OCI-LY1 (cell line): ENCODE measurements at regions not wholly inside any gene's neighbourhood (a gene's known extent, or its start where the extent isn't known, plus 50 kb on each side); places are given as distances from the start of the nearest gene placed in this dataset.

Experiments
- H2AFZ ChIP-seq: fragments of 200-600 bp; sonication (generic), shearing (Covaris generic); 2 replicates; pipeline ENCODE4 v1.6.0; 2014; ENCODE audit warnings: antibody characterized with exemption, mild to moderate bottlenecking, low read length
- H3F3A ChIP-seq: fragments of 200-600 bp; sonication (generic), shearing (Covaris generic); 2 replicates; pipeline ENCODE4 v1.6.0; 2014; ENCODE audit warnings: mild to moderate bottlenecking, antibody characterized with exemption, low read length, moderate library complexity; ENCODE audit not compliant: insufficient read depth
- H3K27ac ChIP-seq: fragments of 200-600 bp; sonication (generic); 2 replicates; pipeline ENCODE4 v1.5.1; 2014; ENCODE audit warnings: low read length, mixed run types, mild to moderate bottlenecking, low read depth; ENCODE audit not compliant: poor library complexity, severe bottlenecking
- H3K27me3 ChIP-seq: fragments of 200-600 bp; sonication (generic); 2 replicates; pipeline ENCODE4 v1.6.0; 2014; ENCODE audit warnings: antibody characterized with exemption, mild to moderate bottlenecking, low read length, moderate library complexity; ENCODE audit not compliant: insufficient read depth
- H3K36me3 ChIP-seq: fragments of 200-600 bp; sonication (generic); 2 replicates; pipeline ENCODE4 v1.6.1; 2014; ENCODE audit warnings: mild to moderate bottlenecking, antibody characterized with exemption, low read length, moderate library complexity, mixed read lengths; ENCODE audit not compliant: insufficient read depth
- H3K4me1 ChIP-seq: fragments of 200-600 bp; sonication (generic); 2 replicates; pipeline ENCODE4 v1.5.1; 2014; ENCODE audit warnings: mild to moderate bottlenecking, low read length, moderate library complexity; ENCODE audit not compliant: insufficient read depth, severe bottlenecking
- H3K4me2 ChIP-seq: fragments of 200-600 bp; sonication (generic), shearing (Covaris generic); 2 replicates; pipeline ENCODE4 v1.6.1; 2014; ENCODE audit warnings: low read length
- H3K4me3 ChIP-seq: fragments of 200-600 bp; sonication (generic); 2 replicates; pipeline ENCODE4 v1.5.1; 2014; ENCODE audit warnings: low read length, low read depth, mild to moderate bottlenecking, mixed read lengths; ENCODE audit not compliant: poor library complexity, severe bottlenecking
- H3K79me2 ChIP-seq: fragments of 200-600 bp; shearing (Covaris generic); 2 replicates; pipeline ENCODE4 v1.6.1; 2016; ENCODE audit warnings: mixed run types, low read length, mixed read lengths; ENCODE audit not compliant: insufficient read depth
- H3K9ac ChIP-seq: fragments of 200-600 bp; sonication (generic), shearing (Covaris generic); 2 replicates; pipeline ENCODE4 v1.6.1; 2014; ENCODE audit warnings: mild to moderate bottlenecking, low read length, mixed read lengths
- H3K9me2 ChIP-seq: fragments of 200-600 bp; sonication (generic), shearing (Covaris generic); 2 replicates; pipeline ENCODE4 v1.6.1; 2014; ENCODE audit warnings: low read depth, mild to moderate bottlenecking, low read length, mixed read lengths
- H3K9me3 ChIP-seq: fragments of 200-600 bp; shearing (Covaris generic); 2 replicates; pipeline ENCODE4 v1.6.1; 2014; ENCODE audit warnings: low read length, mixed read lengths
- H4K20me1 ChIP-seq: fragments of 200-600 bp; sonication (generic), shearing (Covaris generic); 2 replicates; pipeline ENCODE4 v1.6.0; 2016; ENCODE audit warnings: mild to moderate bottlenecking, low read length; ENCODE audit not compliant: insufficient read depth
- EZH2 ChIP-seq: fragments of 200-600 bp; sonication (generic), shearing (Covaris generic); IDR thresholded peaks from 2 replicates; pipeline ENCODE4 v1.8.0; 2017; ENCODE audit warnings: borderline replicate concordance, mixed run types, mild to moderate bottlenecking, antibody characterized with exemption, low read length, moderate library complexity, mixed read lengths
- TF ChIP-seq, protein P1 (sequence below): fragments of 200-600 bp; sonication (generic), shearing (Covaris generic); IDR thresholded peaks from 2 replicates; pipeline ENCODE4 v1.5.1; 2017; ENCODE audit warnings: mild to moderate bottlenecking, antibody characterized with exemption, low read length, moderate library complexity, mixed read lengths

DNA sequence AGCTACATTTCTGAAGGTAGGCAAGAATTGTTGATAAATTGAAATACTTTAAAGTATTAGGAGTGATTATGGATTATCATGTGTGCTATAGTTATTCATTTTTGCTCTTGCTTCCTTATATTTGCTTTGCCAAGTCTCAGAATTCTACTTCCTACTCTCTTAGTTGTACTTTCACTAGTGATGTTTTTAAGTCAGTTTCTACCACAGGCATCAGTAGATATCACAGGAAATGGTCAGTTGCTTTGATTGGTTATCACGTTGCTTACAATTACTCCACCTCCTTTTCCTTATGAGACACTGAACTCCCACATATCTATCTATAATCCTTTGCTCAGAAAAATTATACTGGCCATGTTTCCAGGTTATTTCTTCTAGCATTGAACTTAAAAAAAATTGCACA is 472.8 kb downstream of the DMRTA1 start:
- Histone ChIP-seq H3K4me3 (no peak overlapping the region), H2AFZ (no peak overlapping the region), H3F3A (no peaks in the 10 kb centered on the region), H3K4me2 (no peak overlapping the region), H3K36me3 (no peaks in the 10 kb centered on the region), H3K9me2 (no peaks in the 10 kb centered on the region), H3K9ac (no peak overlapping the region), H3K9me3 (no peaks in the 10 kb centered on the region), H4K20me1 (no peaks in the 10 kb centered on the region), H3K4me1 (no peaks in the 10 kb centered on the region), H3K27ac (no peak overlapping the region), H3K27me3 (no peaks in the 10 kb centered on the region), H3K79me2 (no peaks in the 10 kb centered on the region)
- no peak for TF ChIP-seq EZH2
- TF ChIP-seq, protein P1, sequence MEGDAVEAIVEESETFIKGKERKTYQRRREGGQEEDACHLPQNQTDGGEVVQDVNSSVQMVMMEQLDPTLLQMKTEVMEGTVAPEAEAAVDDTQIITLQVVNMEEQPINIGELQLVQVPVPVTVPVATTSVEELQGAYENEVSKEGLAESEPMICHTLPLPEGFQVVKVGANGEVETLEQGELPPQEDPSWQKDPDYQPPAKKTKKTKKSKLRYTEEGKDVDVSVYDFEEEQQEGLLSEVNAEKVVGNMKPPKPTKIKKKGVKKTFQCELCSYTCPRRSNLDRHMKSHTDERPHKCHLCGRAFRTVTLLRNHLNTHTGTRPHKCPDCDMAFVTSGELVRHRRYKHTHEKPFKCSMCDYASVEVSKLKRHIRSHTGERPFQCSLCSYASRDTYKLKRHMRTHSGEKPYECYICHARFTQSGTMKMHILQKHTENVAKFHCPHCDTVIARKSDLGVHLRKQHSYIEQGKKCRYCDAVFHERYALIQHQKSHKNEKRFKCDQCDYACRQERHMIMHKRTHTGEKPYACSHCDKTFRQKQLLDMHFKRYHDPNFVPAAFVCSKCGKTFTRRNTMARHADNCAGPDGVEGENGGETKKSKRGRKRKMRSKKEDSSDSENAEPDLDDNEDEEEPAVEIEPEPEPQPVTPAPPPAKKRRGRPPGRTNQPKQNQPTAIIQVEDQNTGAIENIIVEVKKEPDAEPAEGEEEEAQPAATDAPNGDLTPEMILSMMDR = no peak

DNA sequence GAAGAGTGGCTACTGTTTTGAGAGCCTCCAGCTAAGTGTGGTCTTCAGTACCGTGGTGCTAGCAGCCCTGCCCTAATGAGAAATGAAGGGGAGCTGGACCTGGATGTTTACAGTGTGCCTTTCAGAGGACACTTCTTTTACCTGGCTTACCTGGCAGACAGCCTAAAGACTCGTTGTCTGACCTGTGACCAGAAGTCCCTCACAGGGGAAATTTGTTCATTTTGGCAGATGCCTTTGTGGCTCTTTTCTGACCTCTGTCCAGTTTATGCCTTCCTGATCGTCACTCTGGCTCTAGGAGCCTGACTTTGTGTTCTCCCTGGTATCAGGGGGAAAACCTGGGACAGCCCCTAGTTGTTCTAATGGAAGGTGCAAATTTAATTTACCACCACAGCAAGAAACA is 475.1 kb downstream of the DMRTA1 start:
- Histone ChIP-seq H3K36me3 (no peaks in the 10 kb centered on the region), H3K4me2 (no peak overlapping the region), H2AFZ (no peak overlapping the region), H3K9me3 (no peaks in the 10 kb centered on the region), H4K20me1 (no peaks in the 10 kb centered on the region), H3K9me2 (no peaks in the 10 kb centered on the region), H3K4me3 (no peak overlapping the region), H3F3A (no peaks in the 10 kb centered on the region), H3K27me3 (no peaks in the 10 kb centered on the region), H3K27ac (no peak overlapping the region), H3K9ac (no peak overlapping the region), H3K4me1 (no peaks in the 10 kb centered on the region), H3K79me2 (no peaks in the 10 kb centered on the region)
- TF ChIP-seq, protein P1 = no peak
- no peak for TF ChIP-seq EZH2

DNA sequence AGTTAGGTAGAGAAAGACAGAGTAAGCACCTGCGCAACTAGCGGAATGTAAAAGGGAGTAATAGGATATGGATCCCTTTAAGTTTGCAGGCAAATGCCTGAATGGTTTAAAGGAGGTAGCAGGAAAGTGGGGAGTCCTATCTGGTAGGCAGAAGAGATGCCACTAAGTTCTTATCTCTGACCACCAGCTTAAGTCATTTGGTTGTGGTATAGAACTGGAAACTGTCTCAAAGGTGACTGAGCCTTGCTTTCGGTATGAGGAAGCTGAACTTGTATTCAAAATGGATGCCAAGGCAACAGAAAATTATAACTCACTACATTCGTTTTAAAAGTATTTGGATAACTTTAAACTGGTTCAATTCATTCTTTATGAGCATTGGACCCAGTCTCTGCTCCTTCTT is 475.6 kb downstream of the DMRTA1 start:
- no peaks in the 10 kb centered on the region for H3K9me2 ChIP-seq
- H3K4me2 ChIP-seq = no peak overlapping the region
- H2AFZ ChIP-seq = no peak overlapping the region
- H3K36me3 ChIP-seq = no peaks in the 10 kb centered on the region
- H3K4me3 ChIP-seq = no peak overlapping the region
- no peaks in the 10 kb centered on the region for H3K27me3 ChIP-seq
- no peak overlapping the region for H3K9ac ChIP-seq
- no peaks in the 10 kb centered on the region for H3K79me2 ChIP-seq
- H3F3A ChIP-seq = no peaks in the 10 kb centered on the region
- H3K27ac ChIP-seq = no peak overlapping the region
- H3K4me1 ChIP-seq = no peaks in the 10 kb centered on the region
- TF ChIP-seq, protein P1 = no peak
- no peak for TF ChIP-seq EZH2
- no peaks in the 10 kb centered on the region for H3K9me3 ChIP-seq
- H4K20me1 ChIP-seq = no peaks in the 10 kb centered on the region
